HL-60 (cell line): ENCODE measurements at regions not wholly inside any gene's neighbourhood (a gene's known extent, or its start where the extent isn't known, plus 50 kb on each side); places are given as distances from the start of the nearest gene placed in this dataset.

Source experiments
- GABPA ChIP-seq: IDR thresholded peaks from 2 replicates; pipeline ENCODE4 v1.6.1; 2012; ENCODE audit warnings: low read depth
- POLR2AphosphoS5 ChIP-seq: IDR thresholded peaks from 2 replicates; pipeline ENCODE4 v1.6.1; 2012; ENCODE audit warnings: low read depth
- REST ChIP-seq: IDR thresholded peaks from 2 replicates; pipeline ENCODE4 v1.6.1; 2012; ENCODE audit warnings: low read depth; ENCODE audit not compliant: insufficient replicate concordance
- SPI1 ChIP-seq: IDR thresholded peaks from 2 replicates; pipeline ENCODE4 v1.6.1; 2012; ENCODE audit warnings: low read depth, mild to moderate bottlenecking, borderline replicate concordance
- TF ChIP-seq, protein P1 (sequence below): IDR thresholded peaks from one replicate; pipeline ENCODE4 v1.5.1; 2011; ENCODE audit warnings: low read length, control low read depth, inconsistent platforms; ENCODE audit not compliant: insufficient read depth

DNA sequence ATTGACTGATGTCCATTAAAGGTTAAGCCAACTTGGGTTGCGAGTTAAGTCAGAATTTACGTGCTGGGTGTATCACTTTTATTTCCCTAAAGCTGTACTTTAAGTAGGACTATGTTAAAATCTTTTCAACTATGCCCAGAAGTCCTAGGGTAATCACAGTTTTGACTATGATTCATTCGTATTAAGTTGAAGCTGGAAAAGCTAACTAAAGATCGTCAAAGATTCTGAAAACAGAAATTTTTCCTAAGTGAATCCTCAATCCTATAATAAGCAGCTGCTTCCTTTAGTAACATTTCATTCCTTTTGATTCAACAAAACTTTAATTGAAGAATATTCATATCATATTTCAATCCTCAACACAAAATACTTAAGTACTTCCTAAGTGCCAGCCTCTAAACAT, 460.4 kb downstream of the ACTL7B start:
- TF ChIP-seq, protein P1, sequence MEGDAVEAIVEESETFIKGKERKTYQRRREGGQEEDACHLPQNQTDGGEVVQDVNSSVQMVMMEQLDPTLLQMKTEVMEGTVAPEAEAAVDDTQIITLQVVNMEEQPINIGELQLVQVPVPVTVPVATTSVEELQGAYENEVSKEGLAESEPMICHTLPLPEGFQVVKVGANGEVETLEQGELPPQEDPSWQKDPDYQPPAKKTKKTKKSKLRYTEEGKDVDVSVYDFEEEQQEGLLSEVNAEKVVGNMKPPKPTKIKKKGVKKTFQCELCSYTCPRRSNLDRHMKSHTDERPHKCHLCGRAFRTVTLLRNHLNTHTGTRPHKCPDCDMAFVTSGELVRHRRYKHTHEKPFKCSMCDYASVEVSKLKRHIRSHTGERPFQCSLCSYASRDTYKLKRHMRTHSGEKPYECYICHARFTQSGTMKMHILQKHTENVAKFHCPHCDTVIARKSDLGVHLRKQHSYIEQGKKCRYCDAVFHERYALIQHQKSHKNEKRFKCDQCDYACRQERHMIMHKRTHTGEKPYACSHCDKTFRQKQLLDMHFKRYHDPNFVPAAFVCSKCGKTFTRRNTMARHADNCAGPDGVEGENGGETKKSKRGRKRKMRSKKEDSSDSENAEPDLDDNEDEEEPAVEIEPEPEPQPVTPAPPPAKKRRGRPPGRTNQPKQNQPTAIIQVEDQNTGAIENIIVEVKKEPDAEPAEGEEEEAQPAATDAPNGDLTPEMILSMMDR = no peak
- TF ChIP-seq POLR2AphosphoS5 (no peak), GABPA (no peak), REST (no peak), SPI1 (no peak)
